NCI-H82 (cell line): ENCODE measurements at regions not wholly inside any gene's neighbourhood (a gene's known extent, or its start where the extent isn't known, plus 50 kb on each side); places are given as distances from the start of the nearest gene placed in this dataset.
"Not testable (repeated sequence)": the region's sequence is repeated elsewhere in the genome, so short reads cannot be mapped to it uniquely, and the experiment has no call there.

Source experiments
- DNase-seq: peaks from one replicate; lab custom pipeline; 2025; lab: John Stamatoyannopoulos, UW

GRCh38 chr3:161914703-161915417 is 418.3 kb downstream of the OTOL1 start:
- peak; percentile 91 for DNase-seq

GRCh38 chr3:161915418-161915750 is 418.8 kb downstream of the OTOL1 start:
- no peak for DNase-seq

GRCh38 chr3:161920196-161920595 is 423.6 kb downstream of the OTOL1 start:
- no peak for DNase-seq

GRCh38 chr3:161925749-161926360 is 429.2 kb downstream of the OTOL1 start:
- DNase-seq = no peak

DNA sequence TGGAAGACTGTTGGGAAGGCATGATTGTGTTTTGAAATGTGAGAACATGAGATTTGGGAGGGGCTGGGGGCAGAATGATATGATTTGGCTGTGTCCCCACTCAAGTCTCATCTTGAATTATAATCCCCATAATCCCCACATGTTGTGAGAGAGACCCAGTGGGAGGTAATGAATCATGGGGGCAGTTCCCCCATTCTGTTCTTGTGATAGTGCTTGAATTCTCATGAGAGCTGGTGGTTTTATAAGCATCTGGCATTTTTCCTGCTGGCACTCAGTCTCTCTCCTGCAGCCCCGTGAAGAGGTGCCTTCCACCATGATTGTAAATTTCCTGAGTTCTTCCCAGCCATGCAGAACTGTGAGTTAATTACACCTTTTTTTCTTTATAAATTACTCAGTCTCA is 430.5 kb downstream of the OTOL1 start:
- peak; percentile 22 for DNase-seq

DNA sequence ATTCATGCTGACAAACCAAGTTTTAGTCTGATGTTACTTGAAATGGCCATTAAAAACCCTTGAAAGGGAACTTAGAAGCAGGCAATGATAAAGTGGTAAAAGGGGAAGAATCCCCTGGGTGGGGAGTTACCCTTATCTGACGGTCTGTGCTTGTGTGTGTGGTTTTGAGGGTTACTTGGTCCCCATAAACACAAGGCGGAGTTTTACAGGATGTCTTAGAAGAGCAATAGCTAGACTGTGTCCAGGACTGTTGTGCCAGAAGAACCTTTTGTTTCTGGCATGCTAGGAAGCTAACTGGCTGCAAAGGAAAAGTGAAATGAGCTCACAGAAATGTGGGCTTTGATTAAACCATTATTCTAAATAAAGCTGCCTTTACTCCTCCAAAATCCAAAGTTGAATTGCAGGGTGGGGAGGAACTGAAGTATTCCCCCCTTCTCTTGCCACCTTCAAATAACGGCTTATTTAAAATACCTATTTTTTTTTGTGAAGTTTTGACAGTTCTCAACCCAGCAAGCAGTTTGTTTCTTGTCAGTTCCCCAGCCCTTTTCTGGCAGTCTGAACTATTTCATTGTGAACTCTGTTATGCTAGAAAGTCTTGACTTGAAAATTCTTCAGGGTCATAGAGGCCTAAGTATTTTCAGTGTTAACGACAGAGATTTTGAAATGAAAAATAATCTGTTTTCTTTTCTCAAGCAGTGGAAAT is 443.5 kb downstream of the OTOL1 start:
- DNase-seq = no peak

DNA sequence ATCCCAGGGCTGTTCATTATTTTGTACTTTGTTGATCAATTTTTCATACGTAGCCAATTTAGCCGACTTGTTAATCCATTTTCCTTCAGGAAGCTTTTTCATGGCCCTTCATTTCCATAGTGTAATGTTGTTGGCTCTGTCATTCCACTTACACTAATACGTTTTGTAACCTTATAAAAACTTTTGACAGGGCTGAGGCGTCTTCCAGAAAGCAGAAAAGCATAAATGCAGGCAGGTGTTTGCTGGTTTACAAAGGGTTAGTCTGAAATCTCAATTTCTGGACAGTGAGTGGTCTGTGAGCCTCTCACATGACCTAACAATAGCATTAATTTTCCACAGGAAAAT is 444.0 kb downstream of the OTOL1 start:
- DNase-seq = no peak

- DNase-seq = no peak
These were observed 445.3 kb downstream of the OTOL1 start for GRCh38 chr3:161941891-161942290.

GRCh38 chr3:161943801-161944345 is 447.3 kb downstream of the OTOL1 start:
- not testable (repeated sequence) for DNase-seq

GRCh38 chr3:161946443-161946960 is 449.9 kb downstream of the OTOL1 start:
- DNase-seq = no peak

GRCh38 chr3:161950318-161950868 is 453.8 kb downstream of the OTOL1 start:
- DNase-seq = no peak

DNA sequence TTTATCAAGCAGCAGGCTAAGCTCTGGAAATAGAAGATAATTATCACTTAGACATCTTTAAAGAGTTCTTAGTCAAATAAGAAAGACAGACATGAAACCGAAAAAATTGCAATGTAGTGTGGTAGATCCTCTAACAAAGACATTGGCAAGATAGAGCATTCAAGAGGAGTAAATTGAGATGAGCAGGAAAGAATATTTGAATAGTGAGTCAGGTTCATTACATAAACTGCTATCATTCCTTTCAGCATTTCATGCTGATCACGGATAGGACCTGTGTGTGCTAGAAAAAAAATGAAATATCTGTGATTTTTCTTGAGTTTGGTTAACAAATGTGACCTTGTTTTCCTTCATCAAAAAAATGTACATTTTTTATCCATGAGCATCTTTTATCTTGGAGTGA is 460.9 kb downstream of the OTOL1 start:
- no peak for DNase-seq

GRCh38 chr3:161964857-161965256 is 468.2 kb downstream of the OTOL1 start:
- no peak for DNase-seq

GRCh38 chr3:161969867-161970266 is 473.3 kb downstream of the OTOL1 start:
- DNase-seq = no peak

GRCh38 chr3:161975201-161975600 is 478.6 kb downstream of the OTOL1 start:
- DNase-seq = no peak

GRCh38 chr3:161977063-161977462 is 480.5 kb downstream of the OTOL1 start:
- DNase-seq = no peak

GRCh38 chr3:161977850-161978249 is 481.2 kb downstream of the OTOL1 start:
- no peak for DNase-seq

GRCh38 chr3:161987933-161988332 is 491.3 kb downstream of the OTOL1 start:
- DNase-seq = no peak

DNA sequence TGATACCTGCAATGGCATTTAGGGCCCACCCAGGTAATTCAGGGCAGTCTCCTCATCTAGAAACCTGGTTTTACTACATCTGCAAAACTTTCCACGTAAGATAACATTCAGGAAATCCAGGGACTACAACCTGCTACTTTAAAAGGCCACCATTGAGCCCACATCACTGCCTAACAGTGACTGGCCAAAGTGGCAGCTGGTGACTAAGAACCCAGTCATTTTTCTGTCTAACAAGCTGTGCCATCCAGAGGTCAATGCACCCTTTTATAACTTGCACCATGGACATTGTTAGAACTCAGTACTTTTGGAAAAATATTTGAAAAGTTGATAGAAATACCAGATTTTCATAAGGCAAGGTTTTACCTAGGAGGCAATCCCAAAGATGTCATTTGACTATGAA is 492.4 kb downstream of the OTOL1 start:
- no peak for DNase-seq

DNA sequence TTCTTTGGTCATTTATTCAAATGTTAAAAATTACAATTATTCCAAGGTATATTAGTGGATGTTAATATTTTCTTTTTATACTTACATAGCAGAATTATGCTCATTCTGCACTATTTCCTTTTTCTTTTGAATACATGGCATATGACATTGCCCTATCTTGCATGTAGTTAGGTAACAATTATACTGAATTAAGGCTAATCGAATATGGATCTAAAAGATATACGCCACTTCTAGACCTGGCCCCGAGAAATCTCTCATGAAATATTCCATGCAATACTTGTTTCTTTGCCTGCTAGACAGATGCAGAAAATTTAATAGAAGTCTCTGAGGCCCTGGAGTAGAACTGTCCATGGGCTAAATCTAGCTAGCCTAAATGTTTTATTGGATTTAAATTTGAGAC is 493.4 kb downstream of the OTOL1 start:
- DNase-seq = no peak

GRCh38 chr3:161991901-161992540 is 495.4 kb downstream of the OTOL1 start:
- DNase-seq = no peak

DNA sequence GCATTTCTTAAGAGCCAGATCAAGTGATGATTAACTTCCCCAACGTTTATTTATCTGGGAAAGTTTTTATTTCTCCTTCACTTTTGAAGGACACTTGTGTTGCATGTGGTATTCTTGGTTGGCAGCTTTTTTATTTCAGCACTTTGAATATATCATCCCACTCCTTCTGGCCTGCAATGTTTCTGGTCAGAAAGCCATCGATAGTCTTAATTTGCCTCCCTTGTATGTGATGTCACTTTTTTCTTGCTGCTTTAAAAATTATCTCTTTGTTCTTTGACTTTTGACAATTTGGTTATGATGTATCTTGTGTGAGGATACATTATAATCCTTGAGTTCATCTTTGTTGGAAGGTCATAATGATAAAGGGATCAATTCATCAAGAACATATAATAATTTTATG is 503.2 kb downstream of the OTOL1 start:
- DNase-seq = no peak
